K562 (cell line): ENCODE measurements at regions not wholly inside any gene's neighbourhood (a gene's known extent, or its start where the extent isn't known, plus 50 kb on each side); places are given as distances from the start of the nearest gene placed in this dataset.
A peak's percentile ranks its signal among the peaks of the same experiment; 100 is the strongest.

ENCODE experiments used
- ARNT ChIP-seq, 2 experiments: fragments of 450-650 bp; IDR thresholded peaks; 2 replicates each; pipeline ENCODE4 v1.6.1; 2016; ENCODE audit warnings: mild to moderate bottlenecking in 1 of 2
- BRD9 ChIP-seq: fragments of 450-650 bp; IDR thresholded peaks from 2 replicates; pipeline ENCODE4 v1.6.1; 2018; ENCODE audit warnings: low read depth; ENCODE audit not compliant: partially characterized antibody
- CBFA2T3 ChIP-seq: fragments of 450-650 bp; IDR thresholded peaks from 2 replicates; pipeline ENCODE4 v1.6.1; 2017
- CBX8 ChIP-seq: fragments of 200-600 bp; sonication (generic); IDR thresholded peaks from 2 replicates; pipeline ENCODE4 v1.6.1; 2012; ENCODE audit warnings: borderline replicate concordance, mixed run types, low read depth, mild to moderate bottlenecking, moderate library complexity, mixed read lengths, low read length, control low read depth, inconsistent platforms; ENCODE audit not compliant: poor library complexity, severe bottlenecking; ENCODE audit errors: extremely low read depth
- LEF1 ChIP-seq: fragments of 450-650 bp; IDR thresholded peaks from 2 replicates; pipeline ENCODE4 v1.6.1; 2016; ENCODE audit warnings: mild to moderate bottlenecking
- MEF2D ChIP-seq: conservative IDR thresholded peaks from 2 replicates; pipeline ENCODE4 v1.6.1; 2016; ENCODE audit warnings: low read depth, missing genetic modification characterization, missing compliant biosample characterization
- MTA2 ChIP-seq: fragments of 450-650 bp; IDR thresholded peaks from 2 replicates; pipeline ENCODE4 v1.6.1; 2016; ENCODE audit warnings: low read depth
- NFRKB ChIP-seq: fragments of 450-650 bp; IDR thresholded peaks from 2 replicates; pipeline ENCODE4 v1.6.1; 2016; ENCODE audit warnings: low read depth
- NFXL1 ChIP-seq: fragments of 450-650 bp; formaldehyde crosslinking; IDR thresholded peaks from 2 replicates; pipeline ENCODE4 v1.4.0; 2021; ENCODE audit warnings: mild to moderate bottlenecking
- RBM39 ChIP-seq: fragments of 200-400 bp; formaldehyde crosslinking; optimal IDR thresholded peaks from 2 replicates; pipeline ENCODE3; 2018; ENCODE audit warnings: low read depth, low read length
- RUNX1 ChIP-seq: sonication (generic); IDR thresholded peaks from 2 replicates; pipeline ENCODE4 v1.6.1; 2016; ENCODE audit warnings: antibody characterized with exemption, low read depth
- SAFB ChIP-seq: fragments of 200-400 bp; formaldehyde crosslinking; IDR thresholded peaks from 2 replicates; pipeline ENCODE4 v1.6.1; 2017; ENCODE audit warnings: low read depth, low read length, borderline replicate concordance
- TFAM ChIP-seq: fragments of 250-450 bp; sonication (Bioruptor Pico); conservative IDR thresholded peaks from 2 replicates; pipeline ENCODE4 v1.5.0; 2021; ENCODE audit warnings: mild to moderate bottlenecking, moderate library complexity
- ZBTB33 ChIP-seq: sonication (generic); formaldehyde crosslinking; IDR thresholded peaks from 2 replicates; pipeline ENCODE4 v1.8.1; 2023; ENCODE audit warnings: mild to moderate bottlenecking, missing genetic modification reagents
- ZNF121 ChIP-seq: sonication (generic); formaldehyde crosslinking; conservative IDR thresholded peaks from 2 replicates; pipeline ENCODE4 v1.8.0; 2022; ENCODE audit warnings: missing genetic modification reagents
- ZNF395 ChIP-seq: fragments of 200-800 bp; sonication (Bioruptor generic); IDR thresholded peaks from 2 replicates; pipeline ENCODE4 v1.6.1; 2017; ENCODE audit warnings: missing genetic modification characterization, missing compliant biosample characterization
- ZZZ3 ChIP-seq: fragments of 450-650 bp; IDR thresholded peaks from 2 replicates; pipeline ENCODE4 v1.6.1; 2016; ENCODE audit warnings: antibody characterized with exemption, mild to moderate bottlenecking, moderate library complexity
- TF ChIP-seq, protein P1 (sequence below): sonication (generic); formaldehyde crosslinking; IDR thresholded peaks from 2 replicates; pipeline ENCODE4 v1.8.0; 2023; ENCODE audit warnings: mild to moderate bottlenecking, missing genetic modification reagents
- TF ChIP-seq, protein P2 (sequence below): fragments of 450-650 bp; formaldehyde crosslinking; IDR thresholded peaks from 2 replicates; pipeline ENCODE4 v1.4.0; 2022; ENCODE audit warnings: mild to moderate bottlenecking, moderate library complexity
- TF ChIP-seq, protein P3 (sequence below): fragments of 450-650 bp; IDR thresholded peaks from 2 replicates; pipeline ENCODE4 v1.6.1; 2017; ENCODE audit warnings: antibody characterized with exemption

- TF ChIP-seq ZBTB33 (CRISPR knock-in tag) (no peak), NFRKB (0 out of 2 replicates have a peak, but pooled peaks have one; percentile 27), NFXL1 (CRISPR knock-in tag) (no peak), CBX8 (no peak), ZZZ3 (no peak), ARNT (IDR thresholded peaks at IDR 0.05) (peak in 1 of 2 experiments; percentile 51; a peak in 1 of 4 replicates), TFAM (no peak), RBM39 (no peak), ZNF395 (CRISPR knock-in tag) (peak; percentile 63; the same call in 1 of the 2 replicates), MEF2D (tag) (0 out of 2 replicates have a peak, but pooled peaks have one; percentile 17), RUNX1 (no peak), LEF1 (peak; percentile 68), BRD9 (no peak), MTA2 (peak; percentile 58; the same call in 1 of the 2 replicates), CBFA2T3 (peak; percentile 85), SAFB (no peak), ZNF121 (CRISPR knock-in tag) (no peak)
- TF ChIP-seq, protein P1, sequence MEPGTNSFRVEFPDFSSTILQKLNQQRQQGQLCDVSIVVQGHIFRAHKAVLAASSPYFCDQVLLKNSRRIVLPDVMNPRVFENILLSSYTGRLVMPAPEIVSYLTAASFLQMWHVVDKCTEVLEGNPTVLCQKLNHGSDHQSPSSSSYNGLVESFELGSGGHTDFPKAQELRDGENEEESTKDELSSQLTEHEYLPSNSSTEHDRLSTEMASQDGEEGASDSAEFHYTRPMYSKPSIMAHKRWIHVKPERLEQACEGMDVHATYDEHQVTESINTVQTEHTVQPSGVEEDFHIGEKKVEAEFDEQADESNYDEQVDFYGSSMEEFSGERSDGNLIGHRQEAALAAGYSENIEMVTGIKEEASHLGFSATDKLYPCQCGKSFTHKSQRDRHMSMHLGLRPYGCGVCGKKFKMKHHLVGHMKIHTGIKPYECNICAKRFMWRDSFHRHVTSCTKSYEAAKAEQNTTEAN (CRISPR knock-in tag) = no peak
- TF ChIP-seq, protein P2, sequence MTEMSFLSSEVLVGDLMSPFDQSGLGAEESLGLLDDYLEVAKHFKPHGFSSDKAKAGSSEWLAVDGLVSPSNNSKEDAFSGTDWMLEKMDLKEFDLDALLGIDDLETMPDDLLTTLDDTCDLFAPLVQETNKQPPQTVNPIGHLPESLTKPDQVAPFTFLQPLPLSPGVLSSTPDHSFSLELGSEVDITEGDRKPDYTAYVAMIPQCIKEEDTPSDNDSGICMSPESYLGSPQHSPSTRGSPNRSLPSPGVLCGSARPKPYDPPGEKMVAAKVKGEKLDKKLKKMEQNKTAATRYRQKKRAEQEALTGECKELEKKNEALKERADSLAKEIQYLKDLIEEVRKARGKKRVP (CRISPR knock-in tag) = no peak
- TF ChIP-seq, protein P3, sequence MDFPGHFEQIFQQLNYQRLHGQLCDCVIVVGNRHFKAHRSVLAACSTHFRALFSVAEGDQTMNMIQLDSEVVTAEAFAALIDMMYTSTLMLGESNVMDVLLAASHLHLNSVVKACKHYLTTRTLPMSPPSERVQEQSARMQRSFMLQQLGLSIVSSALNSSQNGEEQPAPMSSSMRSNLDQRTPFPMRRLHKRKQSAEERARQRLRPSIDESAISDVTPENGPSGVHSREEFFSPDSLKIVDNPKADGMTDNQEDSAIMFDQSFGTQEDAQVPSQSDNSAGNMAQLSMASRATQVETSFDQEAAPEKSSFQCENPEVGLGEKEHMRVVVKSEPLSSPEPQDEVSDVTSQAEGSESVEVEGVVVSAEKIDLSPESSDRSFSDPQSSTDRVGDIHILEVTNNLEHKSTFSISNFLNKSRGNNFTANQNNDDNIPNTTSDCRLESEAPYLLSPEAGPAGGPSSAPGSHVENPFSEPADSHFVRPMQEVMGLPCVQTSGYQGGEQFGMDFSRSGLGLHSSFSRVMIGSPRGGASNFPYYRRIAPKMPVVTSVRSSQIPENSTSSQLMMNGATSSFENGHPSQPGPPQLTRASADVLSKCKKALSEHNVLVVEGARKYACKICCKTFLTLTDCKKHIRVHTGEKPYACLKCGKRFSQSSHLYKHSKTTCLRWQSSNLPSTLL = no peak
Measured at GRCh38 chr13:73464758-73465616, 406.2 kb downstream of the KLF5 start (continued).
